SK-N-SH treated with all-trans-retinoic acid at 6 μM for 48 hours (cell line): ENCODE measurements at regions not wholly inside any gene's neighbourhood (a gene's known extent, or its start where the extent isn't known, plus 50 kb on each side); places are given as distances from the start of the nearest gene placed in this dataset.

ENCODE experiments used
- ATAC-seq: fragments of 200-7000 bp; cut with Tn5 transposase; 3 replicates; pipeline ENCODE4 v1.9.1; 2020; ENCODE audit warnings: mild to moderate bottlenecking, moderate library complexity
- CREB5 ChIP-seq: fragments of 250-450 bp; sonication (Bioruptor Pico); IDR thresholded peaks from 2 replicates; pipeline ENCODE4 v1.5.1; 2020; ENCODE audit warnings: low read depth, mild to moderate bottlenecking, moderate library complexity
- CSDC2 ChIP-seq: fragments of 250-450 bp; sonication (Bioruptor Pico); IDR thresholded peaks from 2 replicates; pipeline ENCODE4 v1.5.0; 2020; ENCODE audit warnings: mild to moderate bottlenecking, moderate library complexity
- CSRNP3 ChIP-seq: fragments of 250-450 bp; sonication (Bioruptor Pico); IDR thresholded peaks from 2 replicates; pipeline ENCODE4 v1.5.1; 2021; ENCODE audit warnings: mild to moderate bottlenecking, moderate library complexity
- ESRRG ChIP-seq: fragments of 250-450 bp; sonication (Bioruptor Pico); IDR thresholded peaks from 2 replicates; pipeline ENCODE4 v1.6.1; 2021; ENCODE audit warnings: mild to moderate bottlenecking
- GLIS3 ChIP-seq: fragments of 250-450 bp; sonication (Bioruptor Pico); IDR thresholded peaks from 2 replicates; pipeline ENCODE4 v1.5.0; 2020; ENCODE audit warnings: mild to moderate bottlenecking, moderate library complexity
- ISL1 ChIP-seq: fragments of 250-450 bp; sonication (Bioruptor Pico); IDR thresholded peaks from 2 replicates; pipeline ENCODE4 v2.1.2; 2022; ENCODE audit warnings: mild to moderate bottlenecking, moderate library complexity
- OSR1 ChIP-seq: fragments of 250-450 bp; sonication (Bioruptor Pico); IDR thresholded peaks from 2 replicates; pipeline ENCODE4 v1.8.0; 2022; ENCODE audit warnings: moderate library complexity, mild to moderate bottlenecking, inconsistent platforms
- POU6F1 ChIP-seq: fragments of 250-450 bp; sonication (Bioruptor Pico); IDR thresholded peaks from 2 replicates; pipeline ENCODE4 v1.8.0; 2021; ENCODE audit warnings: low read depth, mild to moderate bottlenecking, moderate library complexity, borderline replicate concordance
- PPARA ChIP-seq: fragments of 250-450 bp; sonication (Bioruptor Pico); IDR thresholded peaks from 2 replicates; pipeline ENCODE4 v1.5.0; 2020; ENCODE audit warnings: mild to moderate bottlenecking, borderline replicate concordance
- TCF4 ChIP-seq: fragments of 250-450 bp; sonication (Bioruptor Pico); IDR thresholded peaks from 2 replicates; pipeline ENCODE4 v1.8.0; 2021; ENCODE audit warnings: mild to moderate bottlenecking, moderate library complexity, borderline replicate concordance
- TOX ChIP-seq: fragments of 250-450 bp; sonication (Bioruptor Pico); IDR thresholded peaks from 2 replicates; pipeline ENCODE4 v1.8.0; 2021; ENCODE audit warnings: mild to moderate bottlenecking, moderate library complexity, borderline replicate concordance
- TSHZ2 ChIP-seq: fragments of 250-450 bp; sonication (Bioruptor Pico); IDR thresholded peaks from 2 replicates; pipeline ENCODE4 v1.5.0; 2020; ENCODE audit warnings: mild to moderate bottlenecking, moderate library complexity
- ZC3H10 ChIP-seq: fragments of 250-450 bp; sonication (Bioruptor Pico); IDR thresholded peaks from 2 replicates; pipeline ENCODE4 v1.5.1; 2021; ENCODE audit warnings: mild to moderate bottlenecking, moderate library complexity
- ZNF565 ChIP-seq: fragments of 450-650 bp; formaldehyde crosslinking; conservative IDR thresholded peaks from 2 replicates; pipeline ENCODE4 v1.5.0; 2020; ENCODE audit warnings: low read depth, mild to moderate bottlenecking, moderate library complexity
- ZNF70 ChIP-seq: fragments of 450-650 bp; formaldehyde crosslinking; IDR thresholded peaks from 2 replicates; pipeline ENCODE4 v1.5.0; 2020; ENCODE audit warnings: mild to moderate bottlenecking, moderate library complexity
- TF ChIP-seq, protein P1 (sequence below): fragments of 250-450 bp; sonication (Bioruptor Pico); IDR thresholded peaks from 2 replicates; pipeline ENCODE4 v1.8.0; 2020; ENCODE audit warnings: mild to moderate bottlenecking, moderate library complexity, borderline replicate concordance

DNA sequence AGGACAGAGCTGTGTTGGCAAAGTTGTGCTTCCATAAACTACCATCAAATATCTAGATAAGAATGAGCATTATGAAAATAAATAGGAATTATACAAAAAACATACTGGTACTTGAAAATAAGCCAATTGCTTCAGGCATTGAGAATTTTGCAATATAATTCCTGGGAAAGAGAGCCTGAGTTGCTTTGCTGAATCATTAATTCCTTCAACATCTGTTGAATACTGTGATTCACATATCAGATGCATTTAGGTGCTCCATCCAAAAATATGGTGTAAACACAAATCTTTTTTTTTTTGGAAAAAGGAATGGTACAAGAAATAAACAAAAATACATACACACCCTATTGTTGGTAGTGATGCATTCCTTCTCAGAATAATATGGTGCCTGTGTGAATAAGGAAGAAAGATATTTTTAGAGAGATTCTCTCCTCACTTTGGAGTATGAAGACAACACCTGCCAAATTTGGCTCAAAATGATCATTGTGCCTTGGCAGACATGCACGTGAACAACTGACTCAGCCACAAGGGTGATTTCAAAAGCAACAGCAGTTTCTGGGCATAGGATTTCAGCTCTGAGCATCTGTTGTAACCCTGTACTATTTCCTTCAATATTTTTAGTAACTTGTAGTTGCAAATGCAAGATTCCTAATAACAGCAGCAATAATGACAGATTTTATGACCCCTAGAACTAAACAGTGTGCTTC, 96.7 kb downstream of the CAVIN4 start:
- ATAC-seq = no peak
- TF ChIP-seq CREB5 (no peak), ESRRG (CRISPR knock-in tag) (no peak), TSHZ2 (CRISPR knock-in tag) (no peak), CSDC2 (CRISPR knock-in tag) (no peak), GLIS3 (CRISPR knock-in tag) (no peak), ZNF565 (CRISPR knock-in tag) (no peak), PPARA (CRISPR knock-in tag) (no peak), TOX (CRISPR knock-in tag) (no peak)

- no peak for ATAC-seq
- TF ChIP-seq, protein P1, sequence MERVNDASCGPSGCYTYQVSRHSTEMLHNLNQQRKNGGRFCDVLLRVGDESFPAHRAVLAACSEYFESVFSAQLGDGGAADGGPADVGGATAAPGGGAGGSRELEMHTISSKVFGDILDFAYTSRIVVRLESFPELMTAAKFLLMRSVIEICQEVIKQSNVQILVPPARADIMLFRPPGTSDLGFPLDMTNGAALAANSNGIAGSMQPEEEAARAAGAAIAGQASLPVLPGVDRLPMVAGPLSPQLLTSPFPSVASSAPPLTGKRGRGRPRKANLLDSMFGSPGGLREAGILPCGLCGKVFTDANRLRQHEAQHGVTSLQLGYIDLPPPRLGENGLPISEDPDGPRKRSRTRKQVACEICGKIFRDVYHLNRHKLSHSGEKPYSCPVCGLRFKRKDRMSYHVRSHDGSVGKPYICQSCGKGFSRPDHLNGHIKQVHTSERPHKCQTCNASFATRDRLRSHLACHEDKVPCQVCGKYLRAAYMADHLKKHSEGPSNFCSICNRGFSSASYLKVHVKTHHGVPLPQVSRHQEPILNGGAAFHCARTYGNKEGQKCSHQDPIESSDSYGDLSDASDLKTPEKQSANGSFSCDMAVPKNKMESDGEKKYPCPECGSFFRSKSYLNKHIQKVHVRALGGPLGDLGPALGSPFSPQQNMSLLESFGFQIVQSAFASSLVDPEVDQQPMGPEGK (CRISPR knock-in tag) = no peak
Observed at GRCh38 chr9:100679834-100680233, 102.0 kb downstream of the CAVIN4 start.

GRCh38 chr9:100686420-100686819, 108.5 kb downstream of the CAVIN4 start:
- ATAC-seq = no peak
- TF ChIP-seq ZNF565 (CRISPR knock-in tag) (no peak), TCF4 (CRISPR knock-in tag) (no peak), ESRRG (CRISPR knock-in tag) (no peak), ISL1 (no peak)

DNA sequence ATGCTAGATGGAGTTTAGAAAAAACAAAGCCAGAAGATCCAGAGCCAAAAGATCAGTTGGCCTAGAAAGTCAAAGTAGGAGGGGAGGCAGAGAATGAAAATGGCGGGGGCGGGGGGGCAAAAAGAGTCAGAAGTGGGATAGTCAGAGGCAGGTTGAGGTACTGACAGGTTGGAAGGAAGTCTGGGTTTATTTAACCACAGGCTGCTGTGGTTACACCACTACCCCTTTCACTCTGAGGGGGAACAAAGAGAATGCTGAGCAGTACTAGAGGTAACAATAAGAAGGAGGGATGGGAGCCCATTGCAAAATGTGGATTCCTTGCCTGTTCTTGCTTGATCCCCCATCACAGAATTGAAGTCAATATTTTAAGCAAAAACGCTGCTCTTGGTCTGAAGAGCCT, 111.8 kb downstream of the CAVIN4 start:
- TF ChIP-seq ZC3H10 (CRISPR knock-in tag) (no peak), ZNF70 (no peak), PPARA (CRISPR knock-in tag) (no peak), CSRNP3 (no peak), CREB5 (no peak), OSR1 (CRISPR knock-in tag) (no peak), POU6F1 (no peak)
- no peak for ATAC-seq
